Common myeloid progenitor, CD34-positive (primary cell): ENCODE measurements at regions not wholly inside any gene's neighbourhood (a gene's known extent, or its start where the extent isn't known, plus 50 kb on each side); places are given as distances from the start of the nearest gene placed in this dataset.

Experiments used
- CTCF ChIA-PET: fragments of 350-600 bp; sonication (Branson Sonifier 250); formaldehyde crosslinking; loops from one replicate; lab custom pipeline; 2021; ENCODE audit warnings: antibody characterized with exemption; lab: Charles Lee
- POLR2A ChIA-PET: fragments of 350-600 bp; sonication (Branson Sonifier 250); formaldehyde crosslinking; loops from one replicate; lab custom pipeline; 2021; ENCODE audit warnings: antibody characterized with exemption; lab: Charles Lee
- DNase-seq, 3 donors: peaks; one replicate each; pipeline versions ENCODE4 v3.0.0 to v3.0.0-alpha.2; 2013
- H3K27ac ChIP-seq, 2 experiments: 1 replicate in 1 of 2; 2 replicates in 1 of 2; pipeline ENCODE4 v1.7.0; 2013; ENCODE audit warnings: inconsistent platforms in 2 of 2, low read length in 2 of 2, mild to moderate bottlenecking in 2 of 2, low read depth in 1 of 2, moderate library complexity in 1 of 2; ENCODE audit not compliant: severe bottlenecking in 2 of 2, insufficient read depth in 1 of 2, poor library complexity in 1 of 2
- H3K27me3 ChIP-seq, 5 experiments: replicated peaks in 2 of 5; 1 replicate in 3 of 5; 2 replicates in 2 of 5; pipeline versions ENCODE4 v1.6.1 to v1.7.0; 2013; ENCODE audit warnings: low read length in 4 of 5, mild to moderate bottlenecking in 2 of 5, moderate library complexity in 2 of 5, inconsistent platforms in 1 of 5; ENCODE audit not compliant: insufficient read depth in 5 of 5, control insufficient read depth in 4 of 5
- H3K36me3 ChIP-seq, 4 experiments: 1 replicate in 2 of 4; 2 replicates in 2 of 4; pipeline versions ENCODE4 v1.6.1 to v1.7.0; 2013; ENCODE audit warnings: low read length in 3 of 4, control low read depth in 1 of 4, mild to moderate bottlenecking in 1 of 4; ENCODE audit not compliant: control insufficient read depth in 4 of 4, insufficient read depth in 4 of 4
- H3K4me1 ChIP-seq, 4 experiments: 1 replicate in 3 of 4; 2 replicates in 1 of 4; pipeline versions ENCODE4 v1.6.1 to v1.7.1; 2013; ENCODE audit warnings: low read length in 3 of 4, mild to moderate bottlenecking in 3 of 4, control low read depth in 1 of 4, inconsistent platforms in 1 of 4, moderate library complexity in 1 of 4; ENCODE audit not compliant: control insufficient read depth in 4 of 4, insufficient read depth in 4 of 4; ENCODE audit errors: control extremely low read depth in 1 of 4
- H3K4me3 ChIP-seq, 7 experiments: 1 replicate in 4 of 7; 2 replicates in 3 of 7; pipeline versions ENCODE4 v1.5.1 to v1.7.0; 2013; ENCODE audit warnings: mild to moderate bottlenecking in 7 of 7, low read length in 6 of 7, moderate library complexity in 6 of 7, inconsistent platforms in 2 of 7, low read depth in 2 of 7, control low read depth in 1 of 7; ENCODE audit not compliant: insufficient read depth in 4 of 7, control insufficient read depth in 1 of 7; ENCODE audit errors: extremely low read depth in 1 of 7
- H3K9me3 ChIP-seq, 5 experiments: 1 replicate in 4 of 5; 2 replicates in 1 of 5; pipeline versions ENCODE4 v1.6.1 to v1.7.1; 2013; ENCODE audit warnings: low read length in 4 of 5, mild to moderate bottlenecking in 2 of 5, inconsistent platforms in 1 of 5, low read depth in 1 of 5, moderate library complexity in 1 of 5; ENCODE audit not compliant: control insufficient read depth in 4 of 5, insufficient read depth in 2 of 5; ENCODE audit errors: control extremely low read depth in 1 of 5
- WGBS: methylation state at CpG from one replicate; pipeline ENCODE4 v1.1.5; 2013; ENCODE audit not compliant: insufficient coverage; 5-methylcytosine and 5-hydroxymethylcytosine counted together

GRCh38 chr4:176441594-176441993 is 121.8 kb downstream of the SPCS3 start:
- H3K27me3 ChIP-seq: no peaks in the 10 kb centered on the region
- H3K4me3 ChIP-seq: no peak overlapping the region
- H3K36me3 ChIP-seq: no peaks in the 10 kb centered on the region
- WGBS: 100% methylated on average over 2 of the region's 2 CpGs
- no peaks in the 10 kb centered on the region for H3K9me3 ChIP-seq
- no peak overlapping the region for H3K27ac ChIP-seq
- DNase-seq: no peak
- H3K4me1 ChIP-seq: no peaks in the 10 kb centered on the region
- ChIA-PET POLR2A (no interaction called here), CTCF (no interaction called here)

- 100% methylated on average over 2 of the region's 4 CpGs for WGBS
- H3K27me3 ChIP-seq: no peaks in the 10 kb centered on the region
- no peak overlapping the region for H3K27ac ChIP-seq
- H3K4me3 ChIP-seq: no peak overlapping the region
- H3K36me3 ChIP-seq: no peaks in the 10 kb centered on the region
- H3K9me3 ChIP-seq: no peaks in the 10 kb centered on the region
- no peaks in the 10 kb centered on the region for H3K4me1 ChIP-seq
- ChIA-PET POLR2A (no interaction called here), CTCF (no interaction called here)
- DNase-seq: no peak
These were observed 123.4 kb downstream of the SPCS3 start for GRCh38 chr4:176443117-176443516.

GRCh38 chr4:176443646-176444409 is 124.1 kb downstream of the SPCS3 start:
- no peak for DNase-seq
- no peaks in the 10 kb centered on the region for H3K4me1 ChIP-seq
- H3K27me3 ChIP-seq: no peaks in the 10 kb centered on the region
- H3K36me3 ChIP-seq: no peaks in the 10 kb centered on the region
- H3K4me3 ChIP-seq: no peak overlapping the region
- H3K9me3 ChIP-seq: no peaks in the 10 kb centered on the region
- no peak overlapping the region for H3K27ac ChIP-seq
- WGBS: 38% methylated on average over 1 of the region's 3 CpGs
- ChIA-PET POLR2A (no interaction called here), CTCF (no interaction called here)

GRCh38 chr4:176444741-176445140 is 125.0 kb downstream of the SPCS3 start:
- Histone ChIP-seq H3K27ac (no peak overlapping the region), H3K27me3 (no peaks in the 10 kb centered on the region), H3K9me3 (no peaks in the 10 kb centered on the region), H3K4me3 (no peak overlapping the region), H3K4me1 (no peaks in the 10 kb centered on the region), H3K36me3 (no peaks in the 10 kb centered on the region)
- CTCF ChIA-PET: no interaction called here
- POLR2A ChIA-PET: no interaction called here
- no peak for DNase-seq
- no CpG with 5 or more reads among the region's 3 CpGs for WGBS

GRCh38 chr4:176448761-176449160 is 129.0 kb downstream of the SPCS3 start:
- H3K36me3 ChIP-seq: no peaks in the 10 kb centered on the region
- POLR2A ChIA-PET: no interaction called here
- H3K4me1 ChIP-seq: no peaks in the 10 kb centered on the region
- H3K9me3 ChIP-seq: no peaks in the 10 kb centered on the region
- no peak overlapping the region for H3K27ac ChIP-seq
- H3K27me3 ChIP-seq: no peaks in the 10 kb centered on the region
- CTCF ChIA-PET: no interaction called here
- WGBS: no CpG with 5 or more reads among the region's 3 CpGs
- no peak overlapping the region for H3K4me3 ChIP-seq
- no peak for DNase-seq

- POLR2A ChIA-PET: no interaction called here
These were observed 131.7 kb downstream of the SPCS3 start for GRCh38 chr4:176451443-176451842.

GRCh38 chr4:176453079-176453478 is 133.3 kb downstream of the SPCS3 start:
- no peaks in the 10 kb centered on the region for H3K4me1 ChIP-seq
- ChIA-PET CTCF (no interaction called here), POLR2A (no interaction called here)
- no peaks in the 10 kb centered on the region for H3K36me3 ChIP-seq
- no peaks in the 10 kb centered on the region for H3K27me3 ChIP-seq
- no peak overlapping the region for H3K4me3 ChIP-seq
- no peak overlapping the region for H3K27ac ChIP-seq
- H3K9me3 ChIP-seq: no peaks in the 10 kb centered on the region
- no peak for DNase-seq

More at GRCh38 chr4:176451443-176451842, 131.7 kb downstream of the SPCS3 start:
- no peak for DNase-seq
- WGBS: 98% methylated on average over 6 of the region's 6 CpGs
- H3K36me3 ChIP-seq: no peaks in the 10 kb centered on the region
- H3K4me3 ChIP-seq: no peak overlapping the region
- H3K9me3 ChIP-seq: no peaks in the 10 kb centered on the region
- H3K27ac ChIP-seq: no peak overlapping the region
- no peaks in the 10 kb centered on the region for H3K4me1 ChIP-seq
- CTCF ChIA-PET: no interaction called here
- H3K27me3 ChIP-seq: no peaks in the 10 kb centered on the region
